HepG2 (cell line): ENCODE measurements at regions not wholly inside any gene's neighbourhood (a gene's known extent, or its start where the extent isn't known, plus 50 kb on each side); places are given as distances from the start of the nearest gene placed in this dataset.

Experiments used
- ATAC-seq: fragments of 200-7000 bp; cut with Tn5 transposase; 3 replicates; pipeline ENCODE4 v1.9.1; 2020; ENCODE audit warnings: mild to moderate bottlenecking, moderate library complexity
- BruUV-seq: library from RNA; stranded (reverse); fragments of 400-500 nt; replicated peaks from 2 replicates; lab custom pipeline; 2021; lab: Mats Ljungman, UMichigan
- CTCF ChIA-PET: fragments of 300-600 bp; formaldehyde crosslinking; extraction: SDS; loops from one replicate; lab custom pipeline; 2021; ENCODE audit warnings: low total read pairs, inconsistent platforms, low intra/inter-chr PET ratio; lab: Yijun Ruan, JAX
- POLR2A ChIA-PET: fragments of 350-600 bp; sonication (Branson Sonifier 250); formaldehyde crosslinking; loops from one replicate; lab custom pipeline; 2020; ENCODE audit warnings: antibody characterized with exemption, inconsistent platforms; lab: Yijun Ruan, JAX
- DNase-seq: peaks from one replicate; pipeline ENCODE4 v3.0.0-alpha.2; 2015; ENCODE audit warnings: low spot score
- FAIRE-seq: peaks from 3 replicates; lab custom pipeline; 2011; peaks lifted over from hg19 to GRCh38; lab: Jason Lieb, UNC
- H2AFZ ChIP-seq: one replicate; pipeline ENCODE4 v1.6.1; 2011; ENCODE audit warnings: low read length, inconsistent platforms
- H3K27ac ChIP-seq: fragments of 300-600 bp; 3 replicates; pipeline ENCODE4 v1.8.0; 2011; ENCODE audit warnings: mixed run types, mild to moderate bottlenecking, mixed read lengths, low read length, inconsistent platforms; ENCODE audit not compliant: insufficient read depth; ENCODE audit errors: extremely low read length
- H3K27me3 ChIP-seq, 2 experiments: fragments of 200-600 bp in 1 of 2; 2 replicates in 1 of 2; 3 replicates in 1 of 2; pipeline versions ENCODE4 v1.6.0 to v1.8.0; 2011; ENCODE audit warnings: low read length in 2 of 2, mild to moderate bottlenecking in 2 of 2, moderate library complexity in 2 of 2, inconsistent platforms in 1 of 2; ENCODE audit not compliant: insufficient read depth in 2 of 2, control insufficient read depth in 1 of 2
- H3K36me3 ChIP-seq, 2 experiments: fragments of 200-600 bp in 1 of 2; replicated peaks in 1 of 2; 2 replicates in 1 of 2; 3 replicates in 1 of 2; pipeline versions ENCODE4 v1.5.1 to v1.8.0; 2011; ENCODE audit warnings: low read length in 2 of 2, inconsistent platforms in 1 of 2; ENCODE audit not compliant: insufficient read depth in 2 of 2, control insufficient read depth in 1 of 2
- H3K4me1 ChIP-seq: 2 replicates; pipeline ENCODE4 v1.5.1; 2012; ENCODE audit warnings: low read length, inconsistent platforms; ENCODE audit not compliant: insufficient read depth
- H3K4me2 ChIP-seq: 2 replicates; pipeline ENCODE4 v1.6.0; 2011; ENCODE audit warnings: low read depth, low read length, inconsistent platforms
- H3K4me3 ChIP-seq, 3 experiments: fragments of 200-600 bp in 1 of 3; sonication (generic), shearing (Covaris generic) in 1 of 3; replicated peaks in 1 of 3; 2 replicates each; pipeline ENCODE4 v1.5.1; 2011 to 2016; ENCODE audit warnings: low read length in 3 of 3, inconsistent platforms in 2 of 3, low read depth in 2 of 3, mild to moderate bottlenecking in 2 of 3, control low read depth in 1 of 3, mixed read lengths in 1 of 3; ENCODE audit not compliant: insufficient read depth in 1 of 3
- H3K79me2 ChIP-seq: one replicate; pipeline ENCODE4 v1.6.1; 2011; ENCODE audit warnings: low read length, inconsistent platforms; ENCODE audit not compliant: insufficient read depth
- H3K9ac ChIP-seq: 2 replicates; pipeline ENCODE4 v1.6.0; 2011; ENCODE audit warnings: mild to moderate bottlenecking, low read depth, low read length, inconsistent platforms; ENCODE audit not compliant: insufficient read depth
- H3K9me3 ChIP-seq: 2 replicates; pipeline ENCODE4 v1.5.1; 2012; ENCODE audit warnings: mild to moderate bottlenecking, low read length
- H4K20me1 ChIP-seq: 2 replicates; pipeline ENCODE4 v1.6.0; 2011; ENCODE audit warnings: inconsistent platforms, mild to moderate bottlenecking, low read length, moderate library complexity; ENCODE audit not compliant: insufficient read depth
- ATF7 ChIP-seq, 2 experiments: fragments of 450-650 bp in 1 of 2; sonication (generic) in 1 of 2; formaldehyde crosslinking in 1 of 2; IDR thresholded peaks; 2 replicates each; pipeline versions ENCODE4 v1.4.0 to v1.6.1; 2016 to 2020; ENCODE audit warnings: antibody characterized with exemption in 1 of 2, mild to moderate bottlenecking in 1 of 2, missing genetic modification reagents in 1 of 2
- CREB1 ChIP-seq, 2 experiments: fragments of 450-650 bp in 1 of 2; IDR thresholded peaks; 2 replicates each; pipeline ENCODE4 v1.6.1; 2016 to 2017; ENCODE audit warnings: control low read depth in 1 of 2, mild to moderate bottlenecking in 1 of 2, missing compliant biosample characterization in 1 of 2, missing genetic modification characterization in 1 of 2
- CTCF ChIP-seq: sonication (generic); formaldehyde crosslinking; IDR thresholded peaks from 2 replicates; pipeline ENCODE4 v1.5.0; 2020; ENCODE audit warnings: mild to moderate bottlenecking, missing genetic modification reagents, moderate library complexity
- PHB2 ChIP-seq: fragments of 450-650 bp; IDR thresholded peaks from 2 replicates; pipeline ENCODE4 v1.6.1; 2018; ENCODE audit not compliant: partially characterized antibody
- STAG1 ChIP-seq: sonication (generic); formaldehyde crosslinking; IDR thresholded peaks from 2 replicates; pipeline ENCODE4 v1.4.0; 2020; ENCODE audit warnings: missing genetic modification reagents
- YEATS4 ChIP-seq: sonication (generic); formaldehyde crosslinking; IDR thresholded peaks from 2 replicates; pipeline ENCODE4 v1.4.0; 2020; ENCODE audit warnings: missing genetic modification reagents, borderline replicate concordance
- WGBS: methylation state at CpG from one replicate; pipeline ENCODE4 v1.1.6; 2017; ENCODE audit warnings: low lambda C conversion rate; 5-methylcytosine and 5-hydroxymethylcytosine counted together
- in situ Hi-C: cut with HindIII; loops from 2 replicates; pipeline ENCODE4 v1.10.0; 2017; ENCODE audit warnings: low pct_unique_long_range_greater_than_20kb; ENCODE audit not compliant: extremely low pct_ligation_motif_present
- intact Hi-C: fragments of 100-400 bp; cut with micrococcal nuclease; formaldehyde crosslinking; loops from one replicate; pipeline ENCODE4 v1.10.0; 2022; ENCODE audit not compliant: unreplicated experiment
- TF ChIP-seq, protein P1 (sequence below): sonication (generic); formaldehyde crosslinking; IDR thresholded peaks from 2 replicates; pipeline ENCODE4 v1.5.0; 2020; ENCODE audit warnings: mild to moderate bottlenecking, missing genetic modification reagents

DNA sequence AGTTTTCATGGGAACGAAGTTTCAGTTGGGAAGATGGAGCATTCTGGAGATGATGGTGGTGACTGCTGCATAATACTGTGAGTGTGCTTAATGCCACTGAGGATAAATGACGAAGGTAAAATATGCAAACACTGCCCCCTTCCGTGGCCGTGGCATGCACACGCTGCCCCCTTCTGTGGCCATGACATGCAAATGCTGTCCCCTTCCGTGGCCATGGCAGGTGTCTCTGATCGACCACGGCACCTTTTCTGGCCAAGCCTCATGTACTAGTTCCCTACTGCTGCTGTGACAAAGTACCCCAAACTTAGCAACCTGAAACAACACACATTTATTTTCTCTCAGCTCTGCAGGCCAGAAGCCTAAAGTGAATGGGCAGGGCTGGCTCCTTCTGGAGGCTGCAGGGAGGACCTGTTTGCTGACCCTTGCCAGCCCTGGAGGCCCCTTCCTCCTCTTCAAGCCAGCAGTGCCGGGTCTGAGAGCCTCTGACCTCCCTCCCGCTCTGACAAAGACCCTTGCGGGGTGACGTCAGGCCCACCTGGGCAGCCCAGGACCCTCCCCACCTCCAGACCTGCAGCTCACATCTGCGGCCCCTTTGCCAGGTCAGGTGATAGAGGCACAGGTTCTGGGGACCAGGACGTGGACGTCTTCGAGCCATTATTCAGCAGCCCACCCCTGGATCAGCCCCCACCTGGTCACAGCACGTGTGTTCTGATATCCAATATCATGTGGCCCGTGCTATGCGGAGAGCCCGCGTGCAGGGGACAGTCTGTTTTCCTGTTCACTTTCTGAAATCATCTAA, 82.0 kb downstream of the MICALL2 start:
- no peak for ATAC-seq
- no TSS peak for BruUV-seq
- intact Hi-C loops (no loop called here), in situ Hi-C loops (no loop called here)
- Histone ChIP-seq H3K27me3 (peaks cover 5 to 22% of the 10 kb centered on the region in 2 experiments; a peak in 4 of 5 replicates), H3K27ac (no peak overlapping the region), H3K4me3 (no peak overlapping the region), H3K4me1 (peaks cover 11% of the 10 kb centered on the region), H4K20me1 (no peaks in the 10 kb centered on the region), H3K9ac (no peak overlapping the region), H3K9me3 (no peaks in the 10 kb centered on the region), H2AFZ (no peak overlapping the region), H3K36me3 (no peaks in the 10 kb centered on the region), H3K4me2 (no peak overlapping the region), H3K79me2 (no peaks in the 10 kb centered on the region)
- WGBS = 41% methylated on average over 17 of the region's 21 CpGs
- peak; percentile 43 for TF ChIP-seq STAG1 (CRISPR knock-in tag)
- TF ChIP-seq YEATS4 = no peak
- TF ChIP-seq ATF7 (IDR thresholded peaks at IDR 0.05) = peak; percentile 25; the same call in 1 of the 2 replicates
- no peak for TF ChIP-seq ATF7 (CRISPR knock-in tag; IDR thresholded peaks at IDR 0.05)
- TF ChIP-seq CTCF (CRISPR knock-in tag) = peak; percentile 49
- no peak for TF ChIP-seq PHB2
- TF ChIP-seq, protein P1, sequence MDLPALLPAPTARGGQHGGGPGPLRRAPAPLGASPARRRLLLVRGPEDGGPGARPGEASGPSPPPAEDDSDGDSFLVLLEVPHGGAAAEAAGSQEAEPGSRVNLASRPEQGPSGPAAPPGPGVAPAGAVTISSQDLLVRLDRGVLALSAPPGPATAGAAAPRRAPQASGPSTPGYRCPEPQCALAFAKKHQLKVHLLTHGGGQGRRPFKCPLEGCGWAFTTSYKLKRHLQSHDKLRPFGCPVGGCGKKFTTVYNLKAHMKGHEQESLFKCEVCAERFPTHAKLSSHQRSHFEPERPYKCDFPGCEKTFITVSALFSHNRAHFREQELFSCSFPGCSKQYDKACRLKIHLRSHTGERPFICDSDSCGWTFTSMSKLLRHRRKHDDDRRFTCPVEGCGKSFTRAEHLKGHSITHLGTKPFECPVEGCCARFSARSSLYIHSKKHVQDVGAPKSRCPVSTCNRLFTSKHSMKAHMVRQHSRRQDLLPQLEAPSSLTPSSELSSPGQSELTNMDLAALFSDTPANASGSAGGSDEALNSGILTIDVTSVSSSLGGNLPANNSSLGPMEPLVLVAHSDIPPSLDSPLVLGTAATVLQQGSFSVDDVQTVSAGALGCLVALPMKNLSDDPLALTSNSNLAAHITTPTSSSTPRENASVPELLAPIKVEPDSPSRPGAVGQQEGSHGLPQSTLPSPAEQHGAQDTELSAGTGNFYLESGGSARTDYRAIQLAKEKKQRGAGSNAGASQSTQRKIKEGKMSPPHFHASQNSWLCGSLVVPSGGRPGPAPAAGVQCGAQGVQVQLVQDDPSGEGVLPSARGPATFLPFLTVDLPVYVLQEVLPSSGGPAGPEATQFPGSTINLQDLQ (CRISPR knock-in tag) = no peak
- peak; percentile 67 for TF ChIP-seq CREB1 (IDR thresholded peaks at IDR 0.05)
- no peak for TF ChIP-seq CREB1 (CRISPR knock-in tag; IDR thresholded peaks at IDR 0.05)
- ChIA-PET CTCF (no interaction called here), POLR2A (no interaction called here)
- no peak for DNase-seq
- FAIRE-seq = no peak
